OCI-LY3 (cell line): ENCODE measurements at regions not wholly inside any gene's neighbourhood (a gene's known extent, or its start where the extent isn't known, plus 50 kb on each side); places are given as distances from the start of the nearest gene placed in this dataset.

ENCODE experiments used
- EZH2phosphoT487 ChIP-seq: fragments of 200-600 bp; shearing (Covaris generic); IDR thresholded peaks from 2 replicates; pipeline ENCODE4 v1.6.1; 2018; ENCODE audit warnings: antibody characterized with exemption, mixed run types, low read depth
- TF ChIP-seq, protein P1 (sequence below): fragments of 200-600, 300-600 bp; sonication (generic); IDR thresholded peaks from 2 replicates; pipeline ENCODE4 v1.5.1; 2014; ENCODE audit warnings: antibody characterized with exemption, low read length, low read depth

DNA sequence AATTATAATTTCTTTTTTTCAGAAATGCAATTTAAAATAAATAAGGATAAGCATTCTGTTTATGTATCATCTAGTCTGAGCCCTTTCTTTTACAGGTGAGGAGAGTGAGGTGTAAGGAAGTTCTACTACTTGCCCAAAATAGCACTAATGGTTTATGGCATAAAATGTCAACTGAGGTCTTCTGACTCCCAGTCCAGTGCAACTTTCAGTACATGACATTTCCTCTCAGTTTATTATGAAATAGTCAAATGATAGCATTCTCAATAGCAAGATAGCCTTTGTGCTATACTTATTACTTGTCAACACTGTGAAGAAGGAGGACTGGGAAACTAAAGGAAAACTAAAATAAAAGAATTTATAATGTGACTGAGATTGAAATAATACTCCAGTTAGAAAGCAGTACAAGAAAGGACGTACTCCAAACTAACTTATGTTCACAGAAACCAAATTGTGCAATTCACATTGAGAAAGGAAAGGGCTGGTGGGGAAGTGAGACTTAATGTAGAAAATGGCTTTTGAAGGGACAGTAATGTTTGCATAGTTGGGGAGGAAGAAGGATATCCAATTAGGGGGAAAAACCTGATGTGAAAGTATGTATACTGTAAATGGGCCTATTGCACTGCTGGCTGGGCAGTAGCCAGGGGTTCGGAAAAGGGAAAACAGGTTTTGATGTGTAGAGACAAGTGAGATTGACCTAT is 166.7 kb upstream of the ZEB2 start:
- TF ChIP-seq, protein P1, sequence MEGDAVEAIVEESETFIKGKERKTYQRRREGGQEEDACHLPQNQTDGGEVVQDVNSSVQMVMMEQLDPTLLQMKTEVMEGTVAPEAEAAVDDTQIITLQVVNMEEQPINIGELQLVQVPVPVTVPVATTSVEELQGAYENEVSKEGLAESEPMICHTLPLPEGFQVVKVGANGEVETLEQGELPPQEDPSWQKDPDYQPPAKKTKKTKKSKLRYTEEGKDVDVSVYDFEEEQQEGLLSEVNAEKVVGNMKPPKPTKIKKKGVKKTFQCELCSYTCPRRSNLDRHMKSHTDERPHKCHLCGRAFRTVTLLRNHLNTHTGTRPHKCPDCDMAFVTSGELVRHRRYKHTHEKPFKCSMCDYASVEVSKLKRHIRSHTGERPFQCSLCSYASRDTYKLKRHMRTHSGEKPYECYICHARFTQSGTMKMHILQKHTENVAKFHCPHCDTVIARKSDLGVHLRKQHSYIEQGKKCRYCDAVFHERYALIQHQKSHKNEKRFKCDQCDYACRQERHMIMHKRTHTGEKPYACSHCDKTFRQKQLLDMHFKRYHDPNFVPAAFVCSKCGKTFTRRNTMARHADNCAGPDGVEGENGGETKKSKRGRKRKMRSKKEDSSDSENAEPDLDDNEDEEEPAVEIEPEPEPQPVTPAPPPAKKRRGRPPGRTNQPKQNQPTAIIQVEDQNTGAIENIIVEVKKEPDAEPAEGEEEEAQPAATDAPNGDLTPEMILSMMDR = no peak
- TF ChIP-seq EZH2phosphoT487 = no peak
